Neural cell (in vitro differentiated cells): ENCODE measurements at regions not wholly inside any gene's neighbourhood (a gene's known extent, or its start where the extent isn't known, plus 50 kb on each side); places are given as distances from the start of the nearest gene placed in this dataset.

ENCODE experiments used
- H2AFZ ChIP-seq: fragments of 200-600, 300-800 bp; sonication (generic), shearing (Covaris generic); 2 replicates; pipeline ENCODE4 v1.6.0; 2014; ENCODE audit warnings: low read depth, mild to moderate bottlenecking, antibody characterized with exemption, low read length, moderate library complexity
- H3F3A ChIP-seq: fragments of 200-600 bp; shearing (Covaris generic); 2 replicates; pipeline ENCODE4 v1.6.1; 2016; ENCODE audit warnings: mild to moderate bottlenecking, moderate library complexity, mixed read lengths, antibody characterized with exemption, low read length; ENCODE audit not compliant: insufficient read depth, poor library complexity, severe bottlenecking
- H3K27ac ChIP-seq: fragments of 200-600, 300-800 bp; sonication (generic), shearing (Covaris generic); 2 replicates; pipeline ENCODE4 v1.5.1; 2014; ENCODE audit warnings: mild to moderate bottlenecking, low read length, moderate library complexity
- H3K27me3 ChIP-seq: fragments of 300-800, 200-600 bp; sonication (generic), shearing (Covaris generic); 2 replicates; pipeline ENCODE4 v1.6.0; 2014; ENCODE audit warnings: mild to moderate bottlenecking, low read depth, low read length, moderate library complexity; ENCODE audit not compliant: insufficient read depth
- H3K36me3 ChIP-seq: fragments of 300-800, 200-600 bp; sonication (generic), shearing (Covaris generic); 2 replicates; pipeline ENCODE4 v1.5.1; 2014; ENCODE audit warnings: mild to moderate bottlenecking, antibody characterized with exemption, low read length, moderate library complexity; ENCODE audit not compliant: insufficient read depth
- H3K4me2 ChIP-seq: fragments of 300-800, 200-600 bp; sonication (generic), shearing (Covaris generic); 2 replicates; pipeline ENCODE4 v1.6.0; 2014; ENCODE audit warnings: mild to moderate bottlenecking, low read length
- H3K4me3 ChIP-seq: fragments of 300-800, 200-600 bp; sonication (generic), shearing (Covaris generic); 2 replicates; pipeline ENCODE4 v1.5.1; 2014; ENCODE audit warnings: mild to moderate bottlenecking, low read length, moderate library complexity
- H3K79me2 ChIP-seq: fragments of 200-600 bp; shearing (Covaris generic); replicated peaks from 2 replicates; pipeline ENCODE4 v1.6.0; 2014; ENCODE audit warnings: mild to moderate bottlenecking, low read length, moderate library complexity; ENCODE audit not compliant: insufficient read depth
- H3K9ac ChIP-seq: fragments of 300-800, 200-600 bp; sonication (generic), shearing (Covaris generic); 2 replicates; pipeline ENCODE4 v1.6.1; 2016; ENCODE audit warnings: mild to moderate bottlenecking, low read length, mixed read lengths
- H3K9me2 ChIP-seq: fragments of 200-600 bp; shearing (Covaris generic); 2 replicates; pipeline ENCODE4 v1.6.1; 2016; ENCODE audit warnings: mild to moderate bottlenecking, low read length, mixed read lengths; ENCODE audit not compliant: insufficient read depth
- H3K9me3 ChIP-seq: fragments of 200-600, 300-800 bp; sonication (generic), shearing (Covaris generic); 2 replicates; pipeline ENCODE4 v1.6.1; 2016; ENCODE audit warnings: mild to moderate bottlenecking, mixed run types, low read length, moderate library complexity, mixed read lengths
- H4K20me1 ChIP-seq: fragments of 200-600 bp; shearing (Covaris generic); 2 replicates; pipeline ENCODE4 v1.6.1; 2016; ENCODE audit warnings: mild to moderate bottlenecking, mixed run types; ENCODE audit not compliant: insufficient read depth
- CTCF ChIP-seq: fragments of 450-650 bp; IDR thresholded peaks from 2 replicates; pipeline ENCODE4 v1.5.1; 2014; ENCODE audit warnings: antibody characterized with exemption, mild to moderate bottlenecking, moderate library complexity; ENCODE audit not compliant: poor library complexity, severe bottlenecking
- EP300 ChIP-seq: fragments of 450-650 bp; conservative IDR thresholded peaks from 2 replicates; pipeline ENCODE4 v1.6.1; 2014; ENCODE audit warnings: antibody characterized with exemption, mild to moderate bottlenecking, moderate library complexity; ENCODE audit not compliant: poor library complexity, severe bottlenecking
- EZH2 ChIP-seq: fragments of 200-600, 300-800 bp; shearing (Covaris generic), sonication (generic); IDR thresholded peaks from 2 replicates; pipeline ENCODE4 v1.6.1; 2014; ENCODE audit warnings: antibody characterized with exemption, low read length, borderline replicate concordance, mild to moderate bottlenecking; ENCODE audit not compliant: insufficient read depth, poor library complexity, severe bottlenecking
- MXI1 ChIP-seq: fragments of 450-650 bp; conservative IDR thresholded peaks from 2 replicates; pipeline ENCODE4 v1.6.1; 2014; ENCODE audit warnings: antibody characterized with exemption, mild to moderate bottlenecking; ENCODE audit not compliant: poor library complexity, severe bottlenecking
- POLR2AphosphoS5 ChIP-seq: IDR thresholded peaks from 2 replicates; pipeline ENCODE4 v1.6.1; 2012
- RAD21 ChIP-seq: fragments of 450-650 bp; conservative IDR thresholded peaks from 2 replicates; pipeline ENCODE4 v1.6.1; 2014; ENCODE audit warnings: antibody characterized with exemption, mild to moderate bottlenecking, moderate library complexity
- REST ChIP-seq: IDR thresholded peaks from 2 replicates; pipeline ENCODE4 v1.6.1; 2012; ENCODE audit warnings: borderline replicate concordance
- SMC3 ChIP-seq: fragments of 450-650 bp; conservative IDR thresholded peaks from 2 replicates; pipeline ENCODE4 v1.6.1; 2014; ENCODE audit warnings: antibody characterized with exemption, mild to moderate bottlenecking, moderate library complexity; ENCODE audit not compliant: poor library complexity
- TAF1 ChIP-seq: IDR thresholded peaks from 2 replicates; pipeline ENCODE4 v1.6.1; 2012; ENCODE audit warnings: low read depth

- Histone ChIP-seq H2AFZ (no peak overlapping the region), H3K4me3 (no peak overlapping the region), H3K79me2 (no peaks in the 10 kb centered on the region), H3K9ac (no peak overlapping the region), H3F3A (no peaks in the 10 kb centered on the region), H3K9me2 (no peaks in the 10 kb centered on the region), H3K4me2 (no peak overlapping the region), H4K20me1 (no peaks in the 10 kb centered on the region), H3K27ac (no peak overlapping the region), H3K36me3 (no peaks in the 10 kb centered on the region), H3K9me3 (no peaks in the 10 kb centered on the region), H3K27me3 (no peaks in the 10 kb centered on the region)
- TF ChIP-seq REST (no peak), RAD21 (no peak), EP300 (no peak), EZH2 (no peak), SMC3 (no peak), MXI1 (no peak), TAF1 (no peak), CTCF (no peak), POLR2AphosphoS5 (no peak)
Observed at GRCh38 chr4:128373628-128374027, 86.0 kb upstream of the PGRMC2 start.

GRCh38 chr4:128371876-128372275, 84.3 kb upstream of the PGRMC2 start:
- H3K4me3 ChIP-seq: no peak overlapping the region
- H2AFZ ChIP-seq: no peak overlapping the region
- no peaks in the 10 kb centered on the region for H3K9me3 ChIP-seq
- no peak overlapping the region for H3K9ac ChIP-seq
- H3F3A ChIP-seq: no peaks in the 10 kb centered on the region
- H3K27me3 ChIP-seq: no peaks in the 10 kb centered on the region
- H3K4me2 ChIP-seq: no peak overlapping the region
- H3K79me2 ChIP-seq: no peaks in the 10 kb centered on the region
- TF ChIP-seq SMC3: no peak
- TF ChIP-seq EP300: no peak
- no peak for TF ChIP-seq REST
- no peak for TF ChIP-seq MXI1
- no peaks in the 10 kb centered on the region for H4K20me1 ChIP-seq
- no peaks in the 10 kb centered on the region for H3K36me3 ChIP-seq
- no peak overlapping the region for H3K27ac ChIP-seq
- H3K9me2 ChIP-seq: no peaks in the 10 kb centered on the region
